Tibial nerve (tissue), 4 donors: ENCODE measurements at regions not wholly inside any gene's neighbourhood (a gene's known extent, or its start where the extent isn't known, plus 50 kb on each side); places are given as distances from the start of the nearest gene placed in this dataset.
"Not testable (repeated sequence)": the region's sequence is repeated elsewhere in the genome, so short reads cannot be mapped to it uniquely, and the experiment has no call there.

Source experiments
- CTCF ChIP-seq, 5 experiments: fragments of 200-600 bp in 3 of 5; fragments of 450-650 bp in 2 of 5; sonication (generic) in 3 of 5; IDR thresholded peaks; one replicate each; pipeline ENCODE4 v1.5.1; 2016 to 2019; ENCODE audit warnings: antibody characterized with exemption in 5 of 5, mild to moderate bottlenecking in 3 of 5, moderate library complexity in 2 of 5
- EP300 ChIP-seq, 2 donors: sonication (generic); formaldehyde crosslinking; IDR thresholded peaks; one replicate each; pipeline ENCODE4 v1.6.1; 2017; ENCODE audit warnings: antibody characterized with exemption in 2 of 2, mild to moderate bottlenecking in 1 of 2

GRCh38 chr7:69116196-69116595 lies 482.1 kb upstream of the AUTS2 start:
- not testable (repeated sequence) for TF ChIP-seq EP300, CTCF (IDR thresholded peaks at IDR 0.05)
